ENCODE measurements at regions not wholly inside any gene's neighbourhood (a gene's known extent, or its start where the extent isn't known, plus 50 kb on each side); places are given as distances from the start of the nearest gene placed in this dataset.

DNA sequence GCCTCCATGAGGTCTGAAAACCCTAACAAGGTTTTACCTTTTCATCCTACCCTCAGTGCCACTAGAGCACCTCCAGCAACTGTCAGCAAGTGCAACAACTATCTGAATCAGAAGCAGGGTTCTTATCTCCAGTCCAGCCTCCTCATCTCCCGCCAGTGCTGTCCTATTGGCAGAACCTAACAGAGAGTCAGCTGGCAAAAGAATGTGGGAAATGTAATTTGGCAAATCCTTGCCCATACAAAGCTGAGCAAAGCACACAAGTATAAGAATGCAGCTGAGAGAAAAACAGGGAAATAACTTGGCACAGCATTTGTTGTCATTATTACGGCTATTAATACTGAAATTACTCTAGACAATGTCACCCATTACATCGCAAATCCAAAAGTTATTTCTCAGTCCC, 124.2 kb downstream of the ATP6V1G3 start:
- Histone ChIP-seq H3K4me1 (ENCODE audit: control insufficient read depth, extremely low read depth, insufficient read depth, low read length) (no peaks in the 10 kb centered on the region), H3K9ac (replicated peaks; ENCODE audit: extremely low read depth, insufficient read depth, low read length) (no peak overlapping the region), H3K79me2 (ENCODE audit: control insufficient read depth, insufficient read depth, low read length) (no peaks in the 10 kb centered on the region), H3K9me3 (replicated peaks; ENCODE audit: control insufficient read depth, insufficient read depth, low read length) (no peaks in the 10 kb centered on the region), H3K4me2 (ENCODE audit: insufficient read depth, low read length) (no peak overlapping the region), H2AFZ (ENCODE audit: low read depth, low read length) (no peak overlapping the region), H3K27ac (ENCODE audit: insufficient read depth, low read depth, low read length) (no peak overlapping the region), H3K9me1 (replicated peaks; ENCODE audit: control insufficient read depth, extremely low read depth, insufficient read depth, low read length) (no peaks in the 10 kb centered on the region), H3K4me3 (replicated peaks in 1 of 3; ENCODE audit: insufficient read depth in 1 of 3, low read depth in 1 of 3, low read length in 3 of 3) (no peak overlapping the region), H4K20me1 (replicated peaks; ENCODE audit: control insufficient read depth, extremely low read depth, insufficient read depth, low read length) (no peaks in the 10 kb centered on the region), H3K27me3 (ENCODE audit: control insufficient read depth in 2 of 2, insufficient read depth in 2 of 2, low read length in 2 of 2) (no peaks in the 10 kb centered on the region), H3K36me3 (ENCODE audit: control insufficient read depth in 2 of 2, extremely low read depth in 1 of 2, insufficient read depth in 2 of 2, low read length in 2 of 2) (no peaks in the 10 kb centered on the region)
- FAIRE-seq (no peak), DNase-seq (ENCODE audit: low read depth, low spot score) (peak; percentile 48)
- POLR2A ChIA-PET = no interaction called here
- TF ChIP-seq, protein P1, sequence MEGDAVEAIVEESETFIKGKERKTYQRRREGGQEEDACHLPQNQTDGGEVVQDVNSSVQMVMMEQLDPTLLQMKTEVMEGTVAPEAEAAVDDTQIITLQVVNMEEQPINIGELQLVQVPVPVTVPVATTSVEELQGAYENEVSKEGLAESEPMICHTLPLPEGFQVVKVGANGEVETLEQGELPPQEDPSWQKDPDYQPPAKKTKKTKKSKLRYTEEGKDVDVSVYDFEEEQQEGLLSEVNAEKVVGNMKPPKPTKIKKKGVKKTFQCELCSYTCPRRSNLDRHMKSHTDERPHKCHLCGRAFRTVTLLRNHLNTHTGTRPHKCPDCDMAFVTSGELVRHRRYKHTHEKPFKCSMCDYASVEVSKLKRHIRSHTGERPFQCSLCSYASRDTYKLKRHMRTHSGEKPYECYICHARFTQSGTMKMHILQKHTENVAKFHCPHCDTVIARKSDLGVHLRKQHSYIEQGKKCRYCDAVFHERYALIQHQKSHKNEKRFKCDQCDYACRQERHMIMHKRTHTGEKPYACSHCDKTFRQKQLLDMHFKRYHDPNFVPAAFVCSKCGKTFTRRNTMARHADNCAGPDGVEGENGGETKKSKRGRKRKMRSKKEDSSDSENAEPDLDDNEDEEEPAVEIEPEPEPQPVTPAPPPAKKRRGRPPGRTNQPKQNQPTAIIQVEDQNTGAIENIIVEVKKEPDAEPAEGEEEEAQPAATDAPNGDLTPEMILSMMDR (IDR thresholded peaks at IDR 0.05; ENCODE audit: extremely low read depth in 1 of 2, insufficient read depth in 1 of 2, low read depth in 1 of 2, low read length in 2 of 2) = no peak
- TF ChIP-seq FOS (IDR thresholded peaks at IDR 0.05; ENCODE audit: borderline replicate concordance, insufficient read depth, low read length) (no peak), EZH2 (IDR thresholded peaks at IDR 0.05; ENCODE audit: borderline replicate concordance, low read depth, low read length, severe bottlenecking) (no peak), JUN (IDR thresholded peaks at IDR 0.05; ENCODE audit: borderline replicate concordance, insufficient read depth, insufficient read length, low read depth) (no peak), MYC (IDR thresholded peaks at IDR 0.05; ENCODE audit: low read depth, low read length) (no peak), POLR2A (IDR thresholded peaks at IDR 0.05; ENCODE audit: low read depth, low read length) (no peak), GATA2 (IDR thresholded peaks at IDR 0.05; ENCODE audit: insufficient read depth, insufficient read length, low read depth, low read length) (no peak), POLR2AphosphoS5 (IDR thresholded peaks at IDR 0.05; ENCODE audit: insufficient read depth, low read depth, low read length) (no peak)
- TF ChIP-seq, protein P2, sequence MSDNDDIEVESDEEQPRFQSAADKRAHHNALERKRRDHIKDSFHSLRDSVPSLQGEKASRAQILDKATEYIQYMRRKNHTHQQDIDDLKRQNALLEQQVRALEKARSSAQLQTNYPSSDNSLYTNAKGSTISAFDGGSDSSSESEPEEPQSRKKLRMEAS (IDR thresholded peaks at IDR 0.05; ENCODE audit: insufficient read depth, insufficient read length) = no peak
- intact Hi-C loops (cut with micrococcal nuclease) (no loop called here), dilution Hi-C loops (cut with MboI; ENCODE audit: extremely low pct_ligation_motif_present, low sequenced_read_pairs) (no loop called here)
- CTCF ChIA-PET = no interaction called here
- BruUV-seq (replicated peaks) = no TSS peak
